NOMO-1 treated with dmso at 0.1 percent for 144 hours (cell line): ENCODE measurements at regions not wholly inside any gene's neighbourhood (a gene's known extent, or its start where the extent isn't known, plus 50 kb on each side); places are given as distances from the start of the nearest gene placed in this dataset.

Experiments used
- DNase-seq: peaks from one replicate; lab custom pipeline; 2025; ENCODE audit not compliant: unreplicated experiment; lab: John Stamatoyannopoulos, UW

DNA sequence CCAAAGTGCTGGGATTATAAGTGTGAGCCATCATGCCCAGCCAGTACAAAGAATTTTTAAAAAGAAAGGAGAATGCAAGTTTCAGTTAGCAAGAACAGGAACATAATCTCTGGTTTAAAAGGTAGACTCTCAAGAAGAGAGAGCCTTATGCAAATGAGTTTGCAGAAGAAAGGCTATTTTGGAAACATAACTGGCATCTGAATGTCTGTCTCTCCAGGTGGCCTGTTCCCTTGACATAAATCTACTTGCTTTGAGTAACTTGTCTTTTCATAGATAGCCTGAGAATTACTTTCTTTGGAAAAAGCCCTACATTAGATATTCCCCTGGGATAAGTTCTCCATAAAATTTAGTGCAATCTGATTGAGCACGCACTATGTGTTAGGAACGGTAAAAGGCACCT, 109.6 kb downstream of the ICOS start:
- no peak for DNase-seq

DNA sequence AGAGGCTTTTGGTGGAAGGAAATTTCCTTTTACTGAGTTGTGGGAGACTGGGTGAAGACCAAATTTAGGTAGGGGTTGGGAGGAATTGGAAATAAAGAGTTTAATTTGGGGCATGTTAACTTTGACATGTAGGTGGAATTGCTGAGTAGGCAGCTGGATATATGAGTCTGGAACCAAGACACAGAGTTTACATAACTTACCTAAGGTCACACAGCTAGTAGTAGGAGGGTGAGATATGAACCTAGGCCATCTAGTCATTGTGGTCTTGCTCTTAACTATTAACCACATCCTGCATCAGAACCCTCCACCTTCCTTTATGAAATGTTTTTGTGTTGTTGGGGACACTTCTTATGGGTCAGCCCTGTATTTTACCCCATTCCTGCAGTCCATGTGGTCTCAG, 113.1 kb downstream of the ICOS start:
- DNase-seq = no peak

DNA sequence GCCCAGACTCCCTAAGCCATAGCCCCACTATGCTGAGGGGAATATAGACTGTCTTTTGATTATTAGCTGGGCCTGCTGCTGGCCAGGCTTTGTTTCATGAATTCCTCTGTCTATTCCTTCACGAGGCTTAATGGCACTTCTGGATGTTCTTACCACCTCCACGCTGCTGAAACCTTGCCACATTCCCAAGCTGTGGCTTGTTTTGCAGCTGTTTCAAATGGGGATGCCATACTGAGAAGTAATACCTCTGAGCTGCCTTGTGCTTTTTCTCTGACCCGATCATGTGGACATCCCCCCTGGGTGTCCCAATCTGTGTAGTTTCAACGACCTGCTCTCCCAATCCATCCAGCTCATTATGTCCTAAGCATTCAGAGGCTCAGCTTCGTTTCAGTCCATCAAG, 114.1 kb downstream of the ICOS start:
- DNase-seq = no peak

DNA sequence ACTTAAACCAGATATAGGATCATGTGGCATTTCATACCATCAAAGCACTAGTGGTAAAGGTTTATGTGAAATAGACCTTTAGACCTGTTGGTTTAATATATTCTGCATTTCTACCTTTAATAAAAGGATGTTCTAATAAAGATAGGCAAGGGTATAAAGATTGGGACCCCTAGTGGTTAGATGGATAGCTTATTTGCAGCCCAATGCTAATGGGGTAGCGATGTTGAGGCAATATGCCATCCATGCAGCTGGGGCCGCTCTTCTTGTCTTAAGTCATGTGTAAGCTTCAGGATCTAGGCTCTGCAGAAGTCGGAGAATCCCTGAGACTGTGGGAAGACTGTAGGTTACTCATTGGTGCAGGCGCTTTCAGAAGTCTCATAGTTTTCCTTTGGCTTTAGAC, 114.9 kb downstream of the ICOS start:
- DNase-seq = no peak

DNA sequence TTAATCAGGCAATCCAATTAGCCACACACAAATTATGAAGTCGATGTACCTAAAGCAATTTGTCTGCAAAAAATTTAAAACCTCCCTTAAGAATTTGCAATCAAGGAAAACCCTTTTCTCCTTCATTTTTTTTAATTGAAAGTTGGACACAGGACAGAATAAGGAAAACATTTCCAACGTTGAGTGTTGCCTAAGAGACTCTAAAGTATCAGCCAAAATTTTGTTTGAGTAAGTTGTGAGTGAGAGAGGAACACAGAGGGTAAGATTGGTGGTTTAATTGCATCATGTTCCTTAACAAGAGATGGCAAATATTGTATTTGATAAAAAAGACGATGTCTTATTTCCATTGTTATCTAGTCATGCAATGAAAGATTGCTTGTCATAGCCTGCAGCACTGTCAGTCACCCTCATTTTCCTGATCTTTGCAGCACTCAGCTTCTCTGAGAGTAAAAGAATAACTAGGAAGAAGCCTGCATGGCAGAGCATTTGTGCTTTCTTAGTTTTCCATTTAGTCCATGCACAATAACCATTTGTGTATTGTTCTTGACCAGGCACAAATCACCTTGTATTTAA, 115.5 kb downstream of the ICOS start:
- no peak for DNase-seq

DNA sequence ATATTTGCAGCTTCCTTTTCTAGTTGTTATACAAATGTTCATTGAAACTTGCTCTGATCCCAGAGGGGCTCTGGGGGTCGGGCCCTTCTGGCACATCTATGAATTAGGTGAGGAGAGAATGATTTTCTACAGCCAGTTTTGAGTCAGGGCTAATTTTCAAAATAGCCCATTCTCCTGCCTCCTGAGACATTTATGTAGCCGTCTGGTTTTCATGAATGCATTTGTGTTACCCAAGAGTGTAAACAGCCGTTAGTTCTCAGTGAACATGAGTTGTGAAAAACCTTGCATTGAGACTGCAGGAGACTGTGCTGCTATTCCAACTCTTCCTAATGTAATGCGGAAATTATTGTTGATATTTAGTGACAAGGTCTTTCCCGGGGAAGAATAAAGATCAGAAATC, 122.5 kb downstream of the ICOS start:
- DNase-seq = no peak

DNA sequence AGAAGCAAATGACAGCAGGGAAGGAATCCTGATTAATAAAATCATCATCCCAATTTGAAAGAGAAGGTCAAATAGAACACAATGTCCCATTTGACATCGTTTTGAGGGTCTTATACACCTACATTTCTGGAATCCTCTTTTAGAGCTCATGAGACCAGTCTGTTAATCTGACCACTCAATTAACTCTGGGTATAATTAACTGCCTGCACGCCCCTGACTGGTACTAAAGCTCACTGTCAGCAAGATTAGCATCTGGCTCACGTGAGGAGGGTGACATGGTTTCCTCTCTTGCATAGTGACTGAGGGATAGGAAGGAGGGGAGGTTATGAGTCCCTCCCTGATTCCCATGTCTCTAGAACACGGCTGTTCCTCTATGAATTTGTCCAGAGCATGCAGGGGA, 124.3 kb downstream of the ICOS start:
- no peak for DNase-seq

DNA sequence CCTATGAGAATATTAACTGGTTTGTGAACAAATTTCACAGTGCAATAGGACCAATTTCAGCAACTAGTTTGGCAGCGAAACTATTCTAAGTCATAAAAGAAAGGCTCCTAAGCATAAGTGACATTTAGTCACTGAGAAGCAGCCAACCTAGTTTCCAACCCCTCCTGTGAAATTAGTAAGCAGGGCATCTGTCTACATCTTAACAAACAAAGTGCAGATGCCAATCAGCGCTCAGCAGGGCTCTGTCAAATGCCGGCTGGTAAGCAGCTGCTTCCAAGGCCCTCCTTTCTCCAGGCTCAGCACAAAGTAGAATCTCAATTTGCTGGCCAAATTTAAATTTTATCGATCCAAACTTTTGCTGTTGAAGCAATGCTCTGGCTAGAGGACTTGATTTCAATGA, 124.7 kb downstream of the ICOS start:
- no peak for DNase-seq

DNA sequence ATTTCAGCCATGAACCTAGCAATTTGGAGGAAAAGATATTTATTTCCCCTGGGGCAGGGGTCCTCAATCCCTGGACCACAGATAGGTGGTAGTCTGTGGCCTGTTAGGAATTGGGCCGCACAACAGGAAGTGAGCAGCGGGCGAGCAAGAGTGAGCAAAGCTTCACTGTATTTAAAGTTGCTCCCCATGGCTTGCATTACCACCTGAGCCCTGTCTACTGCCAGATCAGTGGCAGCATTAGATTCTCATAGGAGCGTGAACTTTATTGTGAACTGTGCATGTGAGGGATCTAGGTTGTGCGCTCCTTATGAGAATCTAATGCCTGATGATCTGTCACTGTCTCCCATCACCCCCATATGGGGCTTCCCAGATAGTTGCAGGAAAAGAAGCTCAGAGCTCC, 127.6 kb downstream of the ICOS start:
- DNase-seq = no peak

DNA sequence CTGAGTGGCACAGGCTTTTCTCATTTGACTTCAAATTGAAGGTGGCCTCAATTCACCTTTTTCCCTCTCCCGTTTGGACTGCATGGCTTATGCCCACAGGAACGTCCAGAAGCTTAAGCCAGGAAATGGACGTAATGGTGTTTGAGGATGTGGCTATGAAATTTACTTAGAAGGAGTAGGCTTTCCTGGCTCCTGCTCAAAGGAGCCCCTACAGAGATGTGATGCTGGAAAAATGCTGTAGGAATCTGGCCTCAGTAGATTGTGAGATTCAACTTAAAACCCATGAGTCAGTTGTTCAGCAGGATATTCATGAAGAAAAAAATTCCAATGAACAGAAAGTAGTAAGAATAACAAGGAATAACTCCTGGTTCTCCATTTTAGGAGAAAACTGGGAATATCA, 129.0 kb downstream of the ICOS start:
- DNase-seq = no peak

DNA sequence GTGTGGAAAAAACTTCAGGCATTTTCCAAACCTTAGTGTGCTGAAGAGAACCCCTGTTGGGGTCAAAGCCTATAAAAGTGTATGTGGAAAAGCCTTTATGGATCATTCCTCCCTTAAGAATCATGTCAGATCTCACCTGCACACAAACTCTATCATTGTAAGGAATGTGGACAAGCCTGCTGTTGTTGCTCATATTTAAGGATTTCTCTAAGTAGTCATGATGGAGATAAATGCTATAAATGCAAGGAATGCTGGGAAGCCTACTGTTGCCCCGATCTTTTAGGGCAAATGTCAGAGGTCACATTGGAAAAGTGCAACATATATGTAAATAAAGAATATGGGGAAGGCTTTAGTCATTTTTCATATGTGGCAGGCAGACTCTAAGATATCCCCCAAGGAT, 129.5 kb downstream of the ICOS start:
- no peak for DNase-seq

DNA sequence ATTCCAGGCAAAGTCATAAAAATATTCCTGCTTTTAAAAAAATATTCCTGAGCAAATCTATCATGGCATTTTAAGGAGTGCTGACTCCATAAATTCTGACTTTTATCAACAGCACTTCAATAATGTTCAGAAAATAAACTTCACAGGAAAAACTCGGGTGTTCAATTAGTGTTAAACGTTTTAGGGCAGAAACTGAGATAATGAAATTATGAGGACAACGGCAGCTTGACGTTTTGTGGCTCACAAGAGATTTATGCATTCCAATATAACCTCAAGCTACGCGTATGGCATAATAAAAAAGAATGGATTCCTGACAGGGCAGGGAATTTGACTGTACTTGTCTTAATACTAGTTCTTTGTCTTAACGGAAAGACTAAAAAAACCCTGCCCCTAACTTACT, 133.2 kb downstream of the ICOS start:
- DNase-seq = no peak

DNA sequence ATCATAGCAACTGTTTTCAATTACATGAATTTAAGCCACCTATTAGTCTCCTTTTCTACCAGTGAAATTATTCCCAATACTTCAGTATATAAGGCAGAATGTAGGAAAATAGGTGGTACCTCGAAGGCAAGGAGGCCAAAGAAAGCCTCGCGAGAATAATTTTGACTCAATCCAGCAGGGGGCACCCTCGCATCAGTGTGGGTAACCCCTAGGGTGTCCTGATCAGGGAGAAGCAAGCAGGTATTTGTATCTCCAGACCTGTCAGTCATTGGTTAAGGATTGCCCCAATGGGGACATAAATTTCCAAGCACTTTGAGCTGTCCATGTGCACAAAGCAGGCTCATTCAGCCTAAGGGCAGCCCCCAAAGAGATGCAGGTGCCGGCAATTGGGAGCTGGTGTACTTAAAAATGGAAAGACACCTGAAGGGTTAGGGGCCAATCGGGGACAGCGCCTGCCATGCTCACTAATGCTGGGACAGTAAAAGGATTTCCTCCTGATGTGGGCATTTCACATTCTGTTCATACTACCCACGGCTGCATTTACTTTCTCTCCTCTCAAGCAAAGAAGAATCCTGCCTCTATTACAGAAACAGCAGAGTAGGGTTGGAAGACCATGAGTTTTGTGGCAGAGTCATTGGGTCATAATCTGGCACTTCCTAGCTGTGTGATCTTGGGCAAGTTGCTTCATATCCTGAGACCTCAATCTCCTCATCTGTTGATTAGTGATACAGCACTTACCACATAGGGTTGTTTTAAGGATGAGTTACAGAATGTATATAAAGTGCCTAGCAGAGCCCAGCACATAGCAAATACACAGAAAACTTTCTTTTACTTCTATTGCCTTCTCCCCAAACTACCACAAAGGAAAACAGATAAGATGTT, 136.1 kb downstream of the ICOS start:
- no peak for DNase-seq

DNA sequence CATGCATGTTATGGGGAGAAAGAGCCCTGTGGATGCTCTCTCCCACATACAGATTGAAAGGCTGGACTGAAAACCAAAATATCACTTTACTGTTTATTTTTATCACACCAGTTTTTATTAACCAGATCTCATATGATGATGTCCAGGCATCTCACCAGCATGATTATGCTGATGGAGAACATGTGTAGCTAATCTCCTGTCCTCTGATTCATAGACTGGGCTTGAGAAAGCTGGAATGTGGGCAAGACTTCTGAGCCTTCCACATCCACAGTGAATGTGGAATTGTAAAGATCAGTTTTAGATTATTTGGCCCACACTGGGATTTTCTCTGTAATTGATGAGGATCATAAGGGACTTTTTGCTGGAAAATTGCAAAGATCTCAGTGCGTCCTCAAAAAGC, 137.9 kb downstream of the ICOS start:
- DNase-seq = no peak

DNA sequence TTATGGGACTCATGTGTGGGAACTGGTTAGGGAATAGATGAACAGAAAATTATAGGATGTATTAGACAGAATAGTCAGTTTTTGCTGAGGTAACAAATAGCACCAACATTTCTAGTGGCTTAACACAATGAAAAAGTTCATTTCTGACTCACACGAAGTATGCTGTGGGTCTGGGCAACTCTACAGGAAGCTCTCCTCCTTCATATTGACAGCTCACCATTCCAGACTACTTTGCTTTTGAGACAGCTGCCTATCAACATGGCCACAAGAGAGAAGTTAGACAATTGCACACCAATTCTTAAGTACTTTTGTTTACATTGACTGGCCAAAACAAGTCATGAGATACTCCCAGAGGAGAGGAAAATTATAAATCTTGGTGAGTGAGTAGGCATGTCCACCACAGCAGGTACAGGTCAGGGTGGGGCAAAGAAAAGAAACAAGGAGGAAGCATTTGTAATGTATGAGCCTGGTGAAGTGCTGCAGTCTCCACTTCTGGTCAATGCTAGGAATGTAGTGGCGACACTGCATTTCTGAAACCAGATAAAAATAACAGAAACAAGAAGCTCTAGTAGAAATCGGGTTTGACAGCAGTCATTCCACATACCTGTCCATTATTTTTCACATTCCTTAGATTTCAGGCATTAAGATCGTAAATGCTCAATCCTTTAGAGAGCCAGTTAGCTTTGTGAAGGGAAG, 141.6 kb downstream of the ICOS start:
- DNase-seq = no peak

DNA sequence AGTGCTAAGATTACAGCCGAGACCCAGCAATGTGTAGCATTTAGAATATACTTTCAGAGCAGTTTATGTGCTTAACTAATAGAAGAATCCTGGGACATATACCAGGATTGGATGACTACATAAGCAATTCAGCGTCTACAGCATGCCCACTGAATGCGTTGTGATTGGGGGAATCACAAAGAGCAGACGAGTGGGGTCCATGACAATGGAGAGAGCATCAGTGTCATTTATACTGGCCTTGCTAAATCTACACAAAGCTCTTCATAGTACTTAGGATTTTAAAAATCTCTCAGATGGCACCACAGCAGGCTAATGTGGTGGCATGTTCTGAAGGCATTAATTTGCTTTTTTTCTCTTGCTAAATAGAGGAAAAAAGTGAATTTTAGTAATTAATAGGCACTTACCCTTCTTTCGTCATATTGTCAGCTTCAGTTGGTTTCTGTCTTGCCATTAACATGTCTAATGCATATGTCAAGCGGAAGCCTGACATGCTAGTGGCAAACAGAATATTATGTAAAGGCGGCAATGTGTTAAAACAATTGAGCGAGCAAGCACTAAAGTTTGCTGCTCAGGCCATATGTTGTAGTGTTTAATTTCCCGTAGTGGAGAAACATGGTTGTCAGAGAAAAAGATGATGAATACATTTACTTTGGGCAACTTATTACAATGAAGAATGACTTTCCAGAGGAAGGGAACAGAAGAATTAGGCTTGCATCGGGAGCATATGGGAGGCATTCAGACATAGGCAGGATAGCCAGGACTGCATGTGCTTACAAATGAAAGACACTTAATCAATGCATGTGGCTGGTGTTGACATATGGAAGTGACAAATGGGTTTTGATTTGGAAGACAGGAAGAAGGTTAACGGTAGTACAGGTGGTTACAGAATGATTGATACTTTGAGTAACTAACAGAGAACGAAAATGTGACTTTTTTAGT, 145.2 kb downstream of the ICOS start:
- DNase-seq = no peak

DNA sequence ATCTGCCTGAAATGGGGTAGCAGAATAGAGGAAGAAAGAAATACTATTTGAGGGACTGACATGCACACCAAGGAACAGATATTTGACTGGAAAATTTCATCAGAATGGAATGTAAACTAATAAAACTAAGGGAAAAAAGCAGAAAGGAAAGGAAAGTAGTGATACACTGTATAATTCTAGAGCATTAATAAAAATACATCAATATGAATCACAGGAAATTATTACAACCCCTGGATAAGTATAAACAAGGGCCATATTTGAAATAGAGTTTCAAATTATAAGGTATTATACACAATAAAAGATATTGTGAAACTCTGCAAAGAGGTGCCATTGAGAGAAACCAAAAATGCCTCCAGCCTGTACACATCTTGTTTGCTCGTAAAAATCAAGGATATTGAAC, 149.6 kb downstream of the ICOS start:
- no peak for DNase-seq

DNA sequence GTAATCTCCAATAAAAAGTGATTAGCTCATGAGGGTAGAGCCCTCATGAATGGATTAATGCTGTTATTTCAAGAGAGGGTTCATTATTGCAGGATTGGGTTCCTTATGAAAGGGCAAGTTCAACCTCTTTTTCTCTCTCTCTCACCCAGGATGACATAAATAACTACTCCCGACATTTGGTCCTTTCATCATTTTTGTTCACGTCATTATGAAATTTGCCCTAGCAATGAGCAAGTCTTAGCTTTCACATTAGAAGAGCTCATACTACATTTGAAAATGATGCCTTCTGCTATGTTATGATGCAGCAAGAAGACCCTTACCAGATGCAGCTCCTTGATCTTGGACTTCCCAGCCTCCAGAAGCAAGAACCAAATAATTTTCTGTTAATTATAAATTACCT, 152.5 kb downstream of the ICOS start:
- no peak for DNase-seq

DNA sequence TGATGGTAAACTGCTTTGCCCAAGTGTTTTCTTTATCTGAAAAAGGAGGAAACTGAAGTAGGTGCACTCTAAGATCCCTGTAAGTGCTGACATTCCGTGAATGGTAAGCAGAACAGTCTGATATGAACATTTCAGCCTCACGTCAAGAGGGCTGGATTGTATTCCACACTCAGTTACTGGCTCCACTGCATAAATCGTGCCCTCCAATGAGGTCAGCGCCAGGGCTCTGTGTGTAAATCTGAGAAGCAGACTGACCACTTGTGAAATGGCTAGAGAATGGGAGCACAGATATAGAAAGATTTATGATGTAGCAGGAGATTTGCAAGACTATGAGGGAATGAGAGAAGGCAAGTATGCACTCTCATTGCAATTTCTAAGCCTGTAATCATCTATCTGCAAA, 153.0 kb downstream of the ICOS start:
- no peak for DNase-seq

DNA sequence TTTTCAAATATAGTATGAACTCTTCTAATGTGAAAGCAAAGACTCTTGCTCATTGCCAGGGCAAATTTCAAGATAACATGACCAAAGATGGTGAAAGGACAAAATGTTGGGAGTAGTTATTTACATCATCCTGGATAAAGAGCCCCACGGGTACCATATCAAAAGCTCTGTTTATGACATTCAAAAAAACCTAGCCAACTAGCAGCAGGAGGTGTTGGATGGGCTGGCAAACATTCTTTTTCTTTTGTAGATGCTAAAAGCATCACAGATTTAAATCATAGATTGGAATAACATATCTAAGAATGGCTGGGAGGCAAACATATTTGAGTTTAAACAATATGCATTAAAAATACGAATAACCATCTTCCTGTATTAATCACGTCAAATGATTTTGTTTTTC, 153.5 kb downstream of the ICOS start:
- no peak for DNase-seq

DNA sequence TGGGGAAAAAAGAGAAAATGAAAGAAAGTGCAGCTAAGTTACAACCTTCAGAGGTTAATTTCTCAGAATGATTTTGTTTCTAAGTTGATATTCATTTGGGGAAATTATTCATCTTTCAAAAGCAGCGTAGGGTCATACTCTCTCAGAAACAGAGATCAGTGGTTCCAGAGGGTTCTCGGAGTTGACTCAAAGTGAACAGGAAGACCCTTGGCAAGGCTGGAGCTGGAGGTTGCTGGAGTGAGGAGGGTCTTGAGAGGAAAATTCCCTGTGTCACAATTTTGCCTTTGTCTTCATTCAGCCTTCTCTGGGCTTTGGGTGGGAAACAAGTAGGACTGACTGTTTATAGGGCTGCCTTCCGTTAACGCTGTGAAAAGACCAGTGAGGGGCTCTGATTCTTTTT, 168.2 kb downstream of the ICOS start:
- DNase-seq = no peak
